H1 (cell line): ENCODE measurements at regions not wholly inside any gene's neighbourhood (a gene's known extent, or its start where the extent isn't known, plus 50 kb on each side); places are given as distances from the start of the nearest gene placed in this dataset.

Source experiments
- CTCF ChIP-seq, 3 experiments: IDR thresholded peaks; 1 replicate in 2 of 3; 2 replicates in 1 of 3; pipeline versions ENCODE4 v1.5.1 to v1.6.1; 2011; ENCODE audit warnings: low read length in 3 of 3, mild to moderate bottlenecking in 3 of 3, inconsistent platforms in 2 of 3, low read depth in 1 of 3, moderate library complexity in 1 of 3; ENCODE audit not compliant: insufficient read depth in 1 of 3; ENCODE audit errors: control extremely low read depth in 1 of 3
- NANOG ChIP-seq: IDR thresholded peaks from 2 replicates; pipeline ENCODE4 v1.6.1; 2011; ENCODE audit warnings: low read length, low read depth, mild to moderate bottlenecking, inconsistent platforms; ENCODE audit not compliant: insufficient read depth, poor library complexity, severe bottlenecking
- SIN3A ChIP-seq, 2 experiments: IDR thresholded peaks in 1 of 2; conservative IDR thresholded peaks in 1 of 2; 2 replicates each; pipeline ENCODE4 v1.6.1; 2011 to 2012; ENCODE audit warnings: low read length in 2 of 2, improper control_type of control experiment in 1 of 2, low read depth in 1 of 2, mild to moderate bottlenecking in 1 of 2

GRCh38 chr5:125835293-125836172, 587.7 kb upstream of the GRAMD2B start (continued):
- peak; percentile 53 to 80 (median 71) for TF ChIP-seq CTCF (IDR thresholded peaks at IDR 0.05; ENCODE audit: control extremely low read depth in 1 of 3, insufficient read depth in 1 of 3, low read depth in 1 of 3, low read length in 3 of 3)
- no peak for TF ChIP-seq NANOG
- no peak for TF ChIP-seq SIN3A (conservative IDR thresholded peaks at IDR 0.05 in 1 of 2, IDR thresholded peaks at IDR 0.05 in 1 of 2; ENCODE audit: low read depth in 1 of 2, low read length in 2 of 2)
